ENCODE measurements at regions not wholly inside any gene's neighbourhood (a gene's known extent, or its start where the extent isn't known, plus 50 kb on each side); places are given as distances from the start of the nearest gene placed in this dataset.

GRCh38 chr2:236963631-236964182 is 122.0 kb upstream of the COPS8 start:
- no peak for DNase-seq

DNA sequence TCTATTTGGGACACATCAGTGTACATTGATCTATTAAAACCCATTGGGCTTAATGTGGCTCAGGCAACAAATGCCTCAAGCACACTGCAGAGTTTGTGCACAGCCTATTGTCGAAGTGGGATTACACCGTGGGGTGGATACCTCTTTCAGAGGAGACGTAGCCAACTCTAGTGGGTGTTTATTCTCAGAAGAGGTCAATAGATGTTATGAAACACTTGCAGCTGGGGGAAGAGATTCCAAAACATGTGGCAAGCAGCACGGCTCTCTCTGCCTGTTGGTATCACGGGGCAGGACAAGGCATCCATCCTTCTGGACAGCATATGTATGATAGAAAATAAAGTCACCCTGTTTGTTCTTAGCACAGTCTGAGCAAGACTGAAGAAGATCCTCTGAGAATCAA is 121.4 kb upstream of the COPS8 start:
- DNase-seq, result no peak

DNA sequence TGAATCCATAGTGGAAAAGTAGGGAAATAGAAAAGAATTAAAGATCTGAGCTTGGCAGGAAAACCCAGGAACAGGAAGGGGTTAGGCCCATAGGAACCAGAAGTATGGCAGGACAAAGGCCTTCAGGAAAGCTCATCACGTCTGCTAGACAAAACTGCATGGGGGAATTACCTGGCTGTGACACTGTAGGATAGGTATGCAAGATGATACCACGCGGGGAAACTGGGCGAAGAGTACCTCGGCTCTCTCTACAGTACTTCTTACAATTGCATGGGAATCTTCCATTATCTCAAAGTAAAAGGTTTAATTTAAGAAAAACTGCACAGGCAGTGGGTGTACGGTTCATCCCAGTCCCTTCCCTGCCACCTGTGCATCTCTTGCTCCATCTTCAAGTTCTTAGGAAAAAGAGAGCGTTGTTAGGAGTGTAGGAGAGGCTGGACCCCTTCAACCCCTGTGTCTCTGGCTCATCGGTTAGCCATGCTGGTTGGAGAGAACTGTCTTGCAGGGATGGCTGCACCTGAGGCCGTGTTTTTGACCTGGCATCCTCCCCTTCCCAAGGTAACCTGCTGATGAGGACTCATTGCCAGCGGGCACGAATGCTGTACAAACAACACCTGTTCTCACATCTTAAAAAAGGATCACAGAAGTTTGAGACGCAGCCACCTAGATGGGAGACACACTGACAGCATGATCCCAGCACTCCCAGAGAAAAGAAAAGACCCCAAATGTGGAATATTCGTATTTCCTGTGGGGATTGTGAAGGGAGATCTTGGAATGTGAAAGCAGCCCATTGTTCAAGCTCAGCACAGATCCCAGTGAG is 120.5 kb upstream of the COPS8 start:
- DNase-seq, result no peak

DNA sequence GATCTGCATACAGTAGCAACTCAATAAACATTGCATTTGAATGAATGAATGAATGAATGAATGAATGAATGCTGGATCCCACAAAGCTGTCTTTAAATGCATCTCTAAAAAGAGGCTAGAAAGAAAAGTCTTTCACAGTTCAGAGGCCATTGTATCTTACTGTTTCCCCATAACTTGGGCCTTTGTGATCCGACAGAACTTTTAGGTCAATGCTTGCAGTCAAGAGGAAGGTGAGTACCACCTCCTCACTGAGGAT is 119.9 kb upstream of the COPS8 start:
- DNase-seq, result no peak

- DNase-seq, result no peak
These were observed 118.2 kb upstream of the COPS8 start for GRCh38 chr2:236967499-236967783.

GRCh38 chr2:236968101-236968879 is 117.4 kb upstream of the COPS8 start:
- DNase-seq, result no peak

DNA sequence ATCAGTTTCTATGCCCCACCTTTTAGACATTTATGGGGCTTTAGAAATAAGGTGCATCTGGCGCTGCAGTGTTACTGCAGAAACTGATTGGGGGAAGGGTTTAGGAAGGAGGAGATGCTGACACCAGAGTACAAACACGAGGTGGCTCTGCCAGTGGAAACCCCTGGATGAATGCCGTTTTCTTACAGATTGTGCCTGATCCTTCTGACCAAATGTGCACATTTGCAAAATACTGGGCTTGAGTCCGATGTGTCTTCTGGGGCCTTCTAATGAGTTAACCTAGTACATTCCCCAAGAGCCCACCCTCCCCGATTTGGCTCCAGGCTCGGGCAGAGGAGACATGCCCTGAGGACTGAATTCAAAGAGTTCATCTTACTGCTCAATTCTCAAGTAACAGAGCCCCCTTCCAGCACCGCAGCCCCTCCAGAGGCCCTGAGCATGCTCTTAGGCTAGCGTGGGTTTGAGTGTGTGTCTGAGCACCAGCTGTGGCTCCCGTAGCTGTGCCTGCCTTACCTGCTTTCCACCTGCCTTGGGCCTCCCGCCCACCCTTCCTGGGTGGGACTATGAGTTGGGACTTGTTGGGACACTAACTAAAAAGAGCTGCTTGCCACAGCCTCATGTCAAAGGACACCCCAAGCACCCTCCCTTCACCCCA is 116.7 kb upstream of the COPS8 start:
- DNase-seq, result no peak

DNA sequence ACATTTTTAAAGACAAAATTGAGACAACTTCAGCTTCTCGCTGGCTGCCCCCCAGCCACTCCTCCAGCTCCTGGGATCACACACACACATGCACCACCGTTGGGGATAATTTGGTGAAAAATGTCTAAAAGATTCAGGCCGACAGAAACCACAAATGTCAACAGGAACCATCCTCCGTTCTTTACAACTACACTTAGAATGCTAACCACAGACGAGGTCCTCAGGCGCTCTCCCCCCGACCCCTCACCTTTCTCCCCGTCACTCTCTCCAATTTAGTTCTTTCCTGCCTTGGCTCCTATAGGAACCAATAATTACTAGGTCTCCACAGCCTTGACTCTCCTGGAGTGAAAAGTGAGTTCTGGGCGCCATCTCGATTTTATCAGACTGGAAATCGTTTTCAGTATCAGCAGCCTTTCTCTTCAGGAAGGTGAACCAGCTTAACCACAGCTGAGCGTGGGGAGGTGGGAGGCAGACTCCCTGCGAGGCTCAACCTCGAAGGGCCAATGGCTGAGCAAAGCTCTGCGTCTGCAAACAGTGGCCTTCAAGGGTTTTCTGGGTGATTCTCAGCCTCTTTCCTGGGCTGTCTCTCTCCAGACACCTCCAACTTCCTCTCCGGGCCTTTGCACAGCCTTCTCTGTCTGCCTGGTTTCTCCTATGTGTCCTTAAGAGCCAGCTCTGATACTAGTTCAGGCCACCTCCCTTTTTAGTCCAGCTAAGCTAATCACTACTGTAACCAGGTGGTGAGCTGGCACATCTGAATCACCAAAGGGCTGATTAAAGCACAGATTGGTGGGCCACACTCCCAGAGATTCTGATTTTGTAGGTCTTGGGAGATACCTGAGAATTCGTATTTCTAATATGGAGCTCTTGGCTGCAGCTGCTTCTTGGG is 115.7 kb upstream of the COPS8 start:
- no peak for DNase-seq

DNA sequence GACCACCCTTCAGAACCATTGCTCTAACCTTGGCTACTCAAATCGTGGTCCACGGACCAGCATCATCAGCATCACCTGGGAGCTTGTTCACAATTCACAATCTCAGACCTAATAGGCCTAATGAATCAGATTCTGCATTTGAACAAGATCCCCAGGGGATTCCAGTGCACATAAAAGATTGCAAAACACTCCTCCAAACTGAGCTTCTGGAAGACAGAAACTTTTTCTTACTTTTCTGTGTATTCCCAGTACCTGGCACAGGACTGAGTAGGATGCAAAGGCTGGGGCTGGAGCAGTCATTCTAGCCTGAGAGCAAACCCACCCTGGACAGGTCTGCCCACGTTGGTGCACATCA is 115.1 kb upstream of the COPS8 start:
- no peak for DNase-seq

DNA sequence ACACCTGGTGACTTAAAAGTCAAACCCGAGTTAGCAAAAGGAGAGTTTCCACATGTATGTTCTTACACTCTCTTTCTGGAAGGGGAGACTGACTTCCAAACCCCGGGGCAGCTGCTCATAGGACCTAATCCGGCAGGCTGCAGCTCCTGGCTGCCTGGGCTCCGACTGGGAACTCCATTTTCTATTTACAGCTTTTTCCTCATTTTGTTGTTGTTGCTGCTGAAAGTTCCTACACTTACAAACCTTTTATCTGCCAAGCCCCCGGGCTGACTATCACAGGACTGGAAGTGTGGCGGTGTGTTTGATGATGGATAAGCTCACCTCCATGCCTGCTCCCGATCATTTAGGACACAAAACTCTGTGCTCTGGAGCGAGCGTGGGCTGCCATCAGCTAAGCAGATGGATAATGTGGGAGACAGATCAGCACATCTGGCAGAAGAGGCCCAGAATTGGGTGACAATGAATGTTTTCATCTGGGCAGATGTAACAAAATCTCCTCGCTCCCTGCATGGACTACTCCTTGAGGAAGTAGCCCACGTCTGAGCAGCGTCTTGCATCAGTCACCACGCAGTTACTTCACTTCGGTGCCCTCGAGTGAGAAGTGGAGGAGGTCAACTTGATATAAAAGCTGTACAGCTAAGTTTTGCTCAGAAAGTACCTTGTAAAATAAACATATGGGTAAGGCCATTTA is 114.4 kb upstream of the COPS8 start:
- DNase-seq, result no peak

- no peak for DNase-seq
These were observed 113.7 kb upstream of the COPS8 start for GRCh38 chr2:236971919-236972381.

GRCh38 chr2:236972491-236973342 is 113.0 kb upstream of the COPS8 start:
- no peak for DNase-seq

- no peak for DNase-seq
These were observed 112.2 kb upstream of the COPS8 start for GRCh38 chr2:236973343-236973980.

GRCh38 chr2:236974148-236974547 is 111.5 kb upstream of the COPS8 start:
- DNase-seq, result no peak

DNA sequence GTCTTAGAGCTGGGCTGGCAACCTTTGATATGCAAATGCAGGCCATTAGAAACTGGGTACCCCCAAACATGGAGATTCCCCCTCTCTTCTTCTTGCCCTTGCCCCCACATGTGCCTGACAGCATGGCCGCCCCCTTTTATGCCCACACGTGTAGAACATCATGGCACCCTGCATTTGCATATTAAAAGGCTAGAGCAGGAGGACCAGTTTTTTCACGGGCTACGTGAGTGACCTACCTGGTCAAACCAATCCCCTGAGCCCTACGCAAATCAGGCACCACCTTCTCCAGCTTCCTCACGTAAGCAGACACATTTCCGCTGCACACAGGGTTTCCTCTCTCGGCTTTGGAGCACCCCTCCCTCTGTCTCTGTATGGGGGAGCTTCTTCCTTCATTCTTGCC is 110.9 kb upstream of the COPS8 start:
- DNase-seq, result no peak

GRCh38 chr2:236975766-236976165 is 109.9 kb upstream of the COPS8 start:
- no peak for DNase-seq

DNA sequence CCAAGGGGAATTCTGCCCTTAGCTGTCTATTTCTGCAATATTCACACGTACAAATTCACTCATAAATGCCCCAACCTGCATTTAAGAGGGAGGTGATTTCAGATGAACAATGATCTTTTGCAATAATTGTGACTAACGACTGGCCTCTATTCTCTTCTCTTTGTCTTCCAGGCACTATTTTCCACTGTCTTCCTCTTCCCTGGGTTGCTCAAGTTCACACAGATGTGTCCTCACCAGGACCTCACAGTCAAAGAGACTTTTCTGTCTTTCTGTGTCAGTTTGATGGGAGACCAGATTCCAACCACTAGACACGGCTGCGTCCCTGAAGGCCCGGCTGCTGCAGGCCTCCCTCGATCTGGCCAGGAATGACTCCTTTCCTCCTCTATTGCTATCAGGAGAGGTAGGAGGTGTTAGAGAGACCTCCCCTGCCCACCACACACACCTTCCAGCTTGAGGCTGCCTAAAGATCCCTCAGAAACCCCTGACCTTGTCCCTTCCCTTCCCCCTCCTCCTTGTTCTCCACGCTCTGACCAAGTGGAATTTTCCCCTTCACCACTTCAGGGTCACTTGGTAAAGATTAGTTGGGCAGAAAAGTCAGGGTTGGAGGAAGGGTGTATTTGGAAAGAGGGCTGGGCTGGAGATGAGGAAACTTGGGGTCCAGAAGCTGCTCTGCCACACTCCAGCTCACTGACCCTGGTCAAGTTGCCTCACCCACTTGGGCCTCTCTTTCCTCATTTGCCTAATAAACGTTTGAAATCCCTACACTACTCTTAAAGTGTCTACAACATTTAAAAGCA is 109.2 kb upstream of the COPS8 start:
- DNase-seq, result no peak

GRCh38 chr2:236977063-236977851 is 108.4 kb upstream of the COPS8 start:
- no peak for DNase-seq

GRCh38 chr2:236977852-236978398 is 107.8 kb upstream of the COPS8 start:
- no peak for DNase-seq
